ENCODE measurements at regions not wholly inside any gene's neighbourhood (a gene's known extent, or its start where the extent isn't known, plus 50 kb on each side); places are given as distances from the start of the nearest gene placed in this dataset.

DNA sequence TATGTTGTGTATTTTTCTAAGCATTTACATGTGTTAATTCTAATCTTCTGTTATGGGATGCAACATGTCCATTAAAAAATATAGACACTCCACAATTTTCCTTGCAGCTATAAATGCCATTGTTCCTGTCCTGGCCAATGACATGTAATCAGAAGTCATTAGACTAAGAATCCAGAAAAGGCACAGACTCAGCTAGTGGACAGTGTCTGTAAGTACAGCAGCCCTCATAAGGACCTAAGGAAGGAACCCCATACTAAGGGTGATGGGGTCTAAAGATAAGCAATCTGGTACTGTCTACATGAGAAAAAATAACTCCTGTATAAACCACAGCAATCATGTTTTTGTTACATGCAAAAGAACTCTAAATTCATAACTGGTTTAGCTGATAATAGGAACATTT lies 115.9 kb downstream of the GPR85 start:
- Mint-ChIP-seq H3K4me3 (no peak overlapping the region), H3K36me3 (ENCODE audit: low read depth) (no peaks in the 10 kb centered on the region), H3K4me1 (no peaks in the 10 kb centered on the region), H3K27ac (no peak overlapping the region), H3K27me3 (ENCODE audit: low read depth) (no peaks in the 10 kb centered on the region), H3K9me3 (no peaks in the 10 kb centered on the region)
- TF ChIP-seq, protein P1, sequence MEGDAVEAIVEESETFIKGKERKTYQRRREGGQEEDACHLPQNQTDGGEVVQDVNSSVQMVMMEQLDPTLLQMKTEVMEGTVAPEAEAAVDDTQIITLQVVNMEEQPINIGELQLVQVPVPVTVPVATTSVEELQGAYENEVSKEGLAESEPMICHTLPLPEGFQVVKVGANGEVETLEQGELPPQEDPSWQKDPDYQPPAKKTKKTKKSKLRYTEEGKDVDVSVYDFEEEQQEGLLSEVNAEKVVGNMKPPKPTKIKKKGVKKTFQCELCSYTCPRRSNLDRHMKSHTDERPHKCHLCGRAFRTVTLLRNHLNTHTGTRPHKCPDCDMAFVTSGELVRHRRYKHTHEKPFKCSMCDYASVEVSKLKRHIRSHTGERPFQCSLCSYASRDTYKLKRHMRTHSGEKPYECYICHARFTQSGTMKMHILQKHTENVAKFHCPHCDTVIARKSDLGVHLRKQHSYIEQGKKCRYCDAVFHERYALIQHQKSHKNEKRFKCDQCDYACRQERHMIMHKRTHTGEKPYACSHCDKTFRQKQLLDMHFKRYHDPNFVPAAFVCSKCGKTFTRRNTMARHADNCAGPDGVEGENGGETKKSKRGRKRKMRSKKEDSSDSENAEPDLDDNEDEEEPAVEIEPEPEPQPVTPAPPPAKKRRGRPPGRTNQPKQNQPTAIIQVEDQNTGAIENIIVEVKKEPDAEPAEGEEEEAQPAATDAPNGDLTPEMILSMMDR (IDR thresholded peaks at IDR 0.05; ENCODE audit: unreplicated experiment in 3 of 3): no peak

DNA sequence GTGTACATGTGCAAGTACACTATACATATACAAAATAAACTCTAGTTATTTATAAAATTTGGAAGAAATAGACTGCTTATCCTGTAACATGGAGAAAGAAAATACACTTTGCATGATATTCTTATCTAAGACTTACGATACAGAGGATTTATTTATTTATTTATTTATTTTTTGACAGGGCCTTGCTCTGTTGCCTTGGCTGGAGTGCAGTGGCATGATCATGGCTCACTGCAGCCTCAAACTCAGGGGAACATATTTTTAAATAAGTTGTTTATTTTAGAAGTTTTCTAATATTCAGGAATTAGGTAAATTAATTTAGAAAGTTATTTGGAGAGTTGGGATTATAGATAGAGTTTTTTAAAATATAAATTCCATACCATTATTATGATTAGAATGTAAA lies 116.7 kb downstream of the GPR85 start:
- Mint-ChIP-seq H3K27ac (no peak overlapping the region), H3K4me1 (no peaks in the 10 kb centered on the region), H3K36me3 (ENCODE audit: low read depth) (no peaks in the 10 kb centered on the region), H3K9me3 (no peaks in the 10 kb centered on the region), H3K4me3 (no peak overlapping the region), H3K27me3 (ENCODE audit: low read depth) (no peaks in the 10 kb centered on the region)
- TF ChIP-seq, protein P1 (IDR thresholded peaks at IDR 0.05; ENCODE audit: unreplicated experiment in 3 of 3): no peak

GRCh38 chr7:112965506-112965905 lies 121.1 kb downstream of the GPR85 start:
- Mint-ChIP-seq H3K27me3 (ENCODE audit: low read depth) (no peaks in the 10 kb centered on the region), H3K4me3 (no peak overlapping the region), H3K27ac (no peak overlapping the region), H3K4me1 (no peaks in the 10 kb centered on the region), H3K36me3 (ENCODE audit: low read depth) (no peaks in the 10 kb centered on the region), H3K9me3 (no peaks in the 10 kb centered on the region)
- TF ChIP-seq, protein P1 (IDR thresholded peaks at IDR 0.05; ENCODE audit: unreplicated experiment in 3 of 3): no peak

GRCh38 chr7:112963634-112964033 lies 123.0 kb downstream of the GPR85 start:
- Mint-ChIP-seq H3K27me3 (ENCODE audit: low read depth) (no peaks in the 10 kb centered on the region), H3K4me3 (no peak overlapping the region), H3K36me3 (ENCODE audit: low read depth) (no peaks in the 10 kb centered on the region), H3K9me3 (no peaks in the 10 kb centered on the region), H3K4me1 (no peaks in the 10 kb centered on the region), H3K27ac (no peak overlapping the region)
- TF ChIP-seq, protein P1 (IDR thresholded peaks at IDR 0.05; ENCODE audit: unreplicated experiment in 3 of 3): no peak

GRCh38 chr7:112962815-112963214 lies 123.8 kb downstream of the GPR85 start:
- H3K4me3 Mint-ChIP-seq: no peak overlapping the region
- H3K36me3 Mint-ChIP-seq (ENCODE audit: low read depth): no peaks in the 10 kb centered on the region
- H3K27me3 Mint-ChIP-seq (ENCODE audit: low read depth): no peaks in the 10 kb centered on the region
- TF ChIP-seq, protein P1 (IDR thresholded peaks at IDR 0.05; ENCODE audit: unreplicated experiment in 3 of 3): no peak
- H3K4me1 Mint-ChIP-seq: no peaks in the 10 kb centered on the region
- no peak overlapping the region for H3K27ac Mint-ChIP-seq
- H3K9me3 Mint-ChIP-seq: no peaks in the 10 kb centered on the region

GRCh38 chr7:112959276-112959675 lies 127.4 kb downstream of the GPR85 start:
- Mint-ChIP-seq H3K4me3 (no peak overlapping the region), H3K4me1 (no peaks in the 10 kb centered on the region), H3K36me3 (ENCODE audit: low read depth) (no peaks in the 10 kb centered on the region), H3K27me3 (ENCODE audit: low read depth) (no peaks in the 10 kb centered on the region), H3K27ac (no peak overlapping the region), H3K9me3 (no peaks in the 10 kb centered on the region)
- TF ChIP-seq, protein P1 (IDR thresholded peaks at IDR 0.05; ENCODE audit: unreplicated experiment in 3 of 3): no peak
